NCI-H226 (cell line): ENCODE measurements at regions not wholly inside any gene's neighbourhood (a gene's known extent, or its start where the extent isn't known, plus 50 kb on each side); places are given as distances from the start of the nearest gene placed in this dataset.

Experiments
- DNase-seq: peaks from one replicate; pipeline ENCODE4 v3.0.0-alpha.2; 2015

DNA sequence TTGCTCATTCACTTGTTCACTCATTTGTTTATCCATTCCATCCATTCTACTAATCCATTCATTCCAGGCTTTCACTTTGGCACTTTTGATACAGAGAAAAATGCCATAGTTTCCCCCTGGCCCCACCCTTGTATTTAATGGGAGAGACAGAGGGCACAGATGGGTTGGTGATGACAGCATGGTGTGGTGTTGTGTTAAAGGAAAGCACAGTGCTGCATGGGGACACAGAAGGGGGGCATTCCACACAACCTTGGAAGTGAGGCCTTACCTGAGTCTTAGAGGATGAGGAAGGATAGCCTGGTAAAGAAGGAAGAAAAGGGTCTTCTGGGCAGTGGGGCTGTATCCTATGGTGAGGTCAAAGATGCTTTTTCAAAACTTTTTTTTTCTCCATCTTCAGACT is 248.5 kb upstream of the C11orf87 start:
- DNase-seq: no peak

DNA sequence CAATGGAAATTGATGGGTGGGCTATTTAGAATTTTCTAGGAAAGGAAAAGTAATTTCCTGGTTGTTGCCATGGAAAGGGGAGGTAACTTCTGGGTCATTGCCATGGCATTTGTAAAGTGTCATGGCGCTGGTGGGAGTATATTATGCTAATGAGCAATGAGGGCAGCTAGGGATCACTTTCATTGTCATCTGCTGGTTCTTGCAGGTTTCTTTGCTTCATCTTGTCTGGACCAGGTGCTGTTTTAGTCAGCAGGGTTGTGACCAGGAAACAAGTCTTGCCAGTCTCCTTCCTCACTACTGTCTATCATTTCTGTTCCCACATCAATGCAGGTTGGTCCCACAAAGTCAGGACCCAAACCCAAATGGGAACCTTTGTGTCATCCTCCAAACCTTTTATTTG is 237.6 kb upstream of the C11orf87 start:
- DNase-seq: no peak

GRCh38 chr11:109192864-109193263 is 229.1 kb upstream of the C11orf87 start:
- no peak for DNase-seq

GRCh38 chr11:109193880-109194279 is 228.1 kb upstream of the C11orf87 start:
- no peak for DNase-seq

GRCh38 chr11:109196016-109196415 is 226.0 kb upstream of the C11orf87 start:
- no peak for DNase-seq

GRCh38 chr11:109197656-109198055 is 224.3 kb upstream of the C11orf87 start:
- DNase-seq: peak; percentile 25

GRCh38 chr11:109203176-109203575 is 218.8 kb upstream of the C11orf87 start:
- no peak for DNase-seq

DNA sequence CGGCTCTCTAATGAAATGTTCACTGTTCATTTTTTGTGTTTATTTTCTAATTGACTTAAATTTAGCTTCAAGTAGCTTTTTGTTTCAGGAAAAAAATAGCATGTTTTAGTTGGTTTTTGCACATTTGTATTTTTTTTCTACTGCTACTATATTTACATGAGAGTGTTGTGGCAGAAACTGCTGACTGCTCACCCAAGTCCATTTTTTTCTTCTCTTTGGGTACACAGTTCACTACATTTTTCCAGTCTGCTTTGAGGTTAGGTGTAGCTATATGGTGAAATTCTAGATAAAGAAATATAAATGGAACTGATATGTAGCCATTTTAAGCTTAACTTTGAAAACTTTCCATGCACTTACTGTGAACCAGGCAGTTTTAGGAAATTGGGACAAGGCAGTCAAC is 216.7 kb upstream of the C11orf87 start:
- no peak for DNase-seq

DNA sequence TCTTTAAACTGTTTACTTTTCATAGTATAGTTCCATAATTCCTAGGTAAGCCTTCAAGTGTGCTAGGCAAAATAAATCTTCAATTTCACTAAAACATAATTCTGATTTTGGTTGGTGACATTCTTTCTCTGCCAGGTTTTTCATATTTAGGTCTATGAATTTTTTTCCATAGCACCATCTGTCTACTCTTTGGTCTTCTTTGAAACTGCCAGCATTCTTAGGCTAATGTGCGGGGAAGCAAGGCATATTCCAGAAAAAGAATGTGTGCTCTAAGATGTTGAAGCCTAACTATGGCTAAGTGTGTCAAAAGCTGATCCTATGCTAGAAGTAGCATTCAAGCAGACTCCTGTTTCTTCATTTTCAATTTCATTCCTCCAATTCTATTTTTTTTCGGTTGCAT is 213.9 kb upstream of the C11orf87 start:
- no peak for DNase-seq

- no peak for DNase-seq
Measured at GRCh38 chr11:109209572-109209971, 212.4 kb upstream of the C11orf87 start.

DNA sequence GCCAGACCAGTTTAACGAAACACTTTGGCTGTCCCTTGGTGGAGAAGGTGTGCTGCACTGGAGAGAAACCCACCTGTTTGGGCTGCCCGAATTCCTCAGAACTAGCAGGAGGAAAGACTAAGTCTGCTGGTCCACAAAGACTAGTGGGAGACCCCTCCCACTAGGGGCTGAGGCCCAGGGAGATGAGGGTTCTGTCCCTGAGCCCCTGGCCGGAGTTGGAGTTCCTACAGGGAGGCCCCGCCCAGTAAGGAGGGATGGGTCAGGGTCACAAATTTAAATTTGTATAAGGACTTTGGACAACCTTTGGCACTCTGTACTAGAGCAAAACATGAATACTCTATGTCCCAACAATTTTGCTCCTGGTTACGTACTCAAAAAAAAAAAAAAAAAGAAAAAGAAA is 200.8 kb upstream of the C11orf87 start:
- DNase-seq: no peak

DNA sequence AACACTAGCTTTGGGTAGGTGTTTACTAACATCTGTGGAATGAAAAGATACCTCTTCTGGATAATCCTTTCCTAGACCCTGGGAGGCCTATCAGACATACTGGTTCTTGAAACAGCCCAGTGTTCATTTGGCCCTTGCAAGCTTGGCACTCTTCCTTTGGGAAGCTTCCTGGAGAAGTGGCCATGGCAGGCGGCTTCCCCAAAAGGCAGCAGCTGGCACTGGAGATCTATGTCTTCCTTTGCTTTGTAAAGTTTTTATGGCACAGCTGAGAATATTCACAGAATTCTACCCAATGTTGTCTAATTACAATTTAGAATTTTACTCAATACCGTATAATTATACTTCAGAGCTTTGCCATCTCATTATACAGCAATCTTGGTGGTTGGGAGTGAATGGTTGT is 199.2 kb upstream of the C11orf87 start:
- DNase-seq: no peak

DNA sequence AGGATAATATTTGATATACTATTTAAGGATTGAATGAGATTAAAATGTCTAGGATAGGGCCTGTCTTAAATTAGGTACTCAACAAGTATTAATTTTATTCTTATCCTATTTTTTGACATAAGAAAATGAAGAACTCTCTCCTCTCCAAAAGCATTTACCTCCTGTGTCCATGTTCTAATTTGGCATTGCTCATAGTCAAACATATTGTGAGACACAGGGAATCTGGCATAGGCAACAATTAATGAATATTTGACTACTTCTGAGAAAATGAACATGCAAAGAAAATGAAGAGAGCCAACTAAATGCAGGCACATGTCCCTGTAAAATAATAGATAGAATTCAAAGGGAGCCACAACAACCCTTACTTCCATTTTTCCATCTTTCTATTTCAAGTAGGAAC is 198.5 kb upstream of the C11orf87 start:
- no peak for DNase-seq

DNA sequence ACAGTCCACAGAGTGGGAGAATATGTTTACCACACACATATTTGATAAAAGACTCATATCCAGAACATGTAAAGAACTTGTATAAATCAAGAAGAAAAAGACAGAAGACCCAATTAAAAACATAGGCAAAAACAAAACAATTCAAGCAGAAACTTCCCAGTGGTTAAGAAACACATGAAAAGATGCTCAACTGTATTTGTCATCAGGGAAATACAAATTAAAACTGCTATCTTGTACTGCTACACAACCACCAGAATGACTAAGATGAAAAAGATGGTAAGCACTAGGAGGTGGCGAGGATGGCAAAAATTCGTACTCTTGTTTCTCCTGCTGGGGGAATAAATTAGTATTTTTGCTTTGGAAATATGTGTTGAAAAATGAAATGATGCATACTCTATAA is 192.3 kb upstream of the C11orf87 start:
- DNase-seq: no peak

GRCh38 chr11:109236188-109236587 is 185.8 kb upstream of the C11orf87 start:
- no peak for DNase-seq

GRCh38 chr11:109236696-109237095 is 185.3 kb upstream of the C11orf87 start:
- no peak for DNase-seq

- no peak for DNase-seq
Measured at GRCh38 chr11:109237636-109238035, 184.4 kb upstream of the C11orf87 start.

- no peak for DNase-seq
Measured at GRCh38 chr11:109241988-109242536, 179.9 kb upstream of the C11orf87 start.

DNA sequence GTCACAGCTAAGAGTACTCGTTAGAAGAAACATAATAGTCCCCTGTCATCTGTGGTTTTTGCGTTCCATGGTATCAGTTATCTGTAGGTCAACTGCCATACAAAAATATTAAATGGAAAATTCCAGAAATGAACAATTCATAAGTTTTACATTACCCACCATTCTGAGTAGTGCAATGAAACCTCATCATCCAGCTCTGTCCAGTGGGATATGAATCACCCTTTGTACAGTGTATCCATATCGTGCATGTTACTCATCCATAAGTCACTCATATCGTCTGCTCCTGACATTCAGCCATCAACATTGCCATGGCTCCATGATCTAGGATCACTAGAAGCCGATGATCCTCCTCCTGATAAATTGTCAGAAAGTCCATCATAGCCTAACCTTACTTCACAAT is 174.9 kb upstream of the C11orf87 start:
- DNase-seq: peak; percentile 59

DNA sequence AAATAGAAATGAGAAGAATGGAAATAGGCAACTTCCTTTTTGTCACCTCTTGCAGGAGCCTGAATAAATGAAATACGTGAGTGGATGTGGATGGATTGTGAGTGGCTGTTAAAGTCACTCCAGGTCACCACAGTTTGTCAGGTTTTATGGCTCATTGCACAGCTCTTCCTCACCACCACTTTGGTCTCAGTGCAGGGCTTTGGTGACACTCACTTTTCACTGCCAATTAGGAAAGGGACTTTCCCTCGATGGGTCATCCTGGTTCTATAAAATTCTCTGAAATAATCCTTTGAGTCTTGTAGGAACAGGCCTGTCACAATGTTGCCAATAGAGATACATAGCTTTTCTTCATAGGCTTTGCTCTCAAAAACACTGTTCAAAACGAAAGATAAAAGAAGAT is 172.4 kb upstream of the C11orf87 start:
- no peak for DNase-seq

- DNase-seq: no peak
Measured at GRCh38 chr11:109251230-109251629, 170.8 kb upstream of the C11orf87 start.

GRCh38 chr11:109264128-109264527 is 157.9 kb upstream of the C11orf87 start:
- DNase-seq: no peak

DNA sequence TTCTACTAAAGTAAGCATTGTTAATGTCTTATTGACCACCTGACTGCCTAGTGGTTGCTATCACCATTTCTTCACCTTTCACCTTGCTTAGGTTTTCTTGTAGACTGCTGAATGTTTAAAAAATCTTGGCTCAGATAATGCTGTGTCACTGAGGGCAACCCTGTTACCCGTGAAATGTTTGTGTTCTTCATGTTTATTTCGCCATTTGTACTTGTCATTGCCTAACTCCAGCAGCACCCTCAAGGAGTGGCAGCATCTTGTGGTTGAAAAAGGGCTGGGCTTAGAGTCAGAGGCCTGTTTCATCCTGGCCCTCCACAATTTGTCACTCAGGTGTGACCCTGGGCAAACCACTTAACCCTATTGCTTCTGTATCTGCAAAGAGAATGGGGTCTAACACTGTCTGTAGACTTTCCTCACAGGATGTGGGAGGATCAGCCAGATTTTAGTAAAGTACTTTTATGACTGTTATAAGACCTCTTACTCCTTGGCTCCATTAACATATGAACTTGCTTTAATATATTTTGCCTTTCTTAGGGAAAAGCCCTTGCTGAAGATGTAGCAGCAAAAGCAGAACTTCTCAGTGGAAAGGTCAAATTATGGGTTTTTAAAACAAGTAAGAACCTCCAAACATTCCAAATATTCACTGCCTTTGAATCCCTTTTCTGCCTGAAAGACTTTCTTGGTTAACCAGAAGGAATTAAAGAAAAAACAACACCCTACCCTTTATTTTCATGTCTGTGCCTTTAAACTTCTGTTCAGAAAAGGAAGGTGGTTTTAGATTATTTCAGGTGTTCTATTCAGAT is 154.5 kb upstream of the C11orf87 start:
- DNase-seq: peak; percentile 33

GRCh38 chr11:109275931-109276330 is 146.1 kb upstream of the C11orf87 start:
- DNase-seq: no peak

DNA sequence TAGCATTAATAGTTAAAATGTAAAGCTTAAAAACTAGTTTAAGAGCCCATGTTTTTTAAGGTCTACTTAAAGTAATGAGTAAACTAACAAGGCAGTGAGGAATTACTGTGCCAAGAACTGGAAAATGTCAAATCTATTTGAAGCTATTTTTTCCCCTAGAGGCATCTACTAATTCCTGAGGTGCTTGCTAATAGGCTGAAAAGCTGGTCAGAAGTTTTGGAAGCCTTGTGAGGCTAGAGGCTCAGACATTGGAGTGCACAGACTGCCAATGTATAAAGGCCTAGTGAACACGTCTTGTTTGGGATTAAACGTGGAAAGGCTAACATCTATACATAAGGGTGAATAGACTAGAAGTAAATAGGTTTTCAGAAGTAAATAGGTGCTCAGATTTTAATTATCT is 136.5 kb upstream of the C11orf87 start:
- no peak for DNase-seq
